ENCODE measurements at regions not wholly inside any gene's neighbourhood (a gene's known extent, or its start where the extent isn't known, plus 50 kb on each side); places are given as distances from the start of the nearest gene placed in this dataset.

DNA sequence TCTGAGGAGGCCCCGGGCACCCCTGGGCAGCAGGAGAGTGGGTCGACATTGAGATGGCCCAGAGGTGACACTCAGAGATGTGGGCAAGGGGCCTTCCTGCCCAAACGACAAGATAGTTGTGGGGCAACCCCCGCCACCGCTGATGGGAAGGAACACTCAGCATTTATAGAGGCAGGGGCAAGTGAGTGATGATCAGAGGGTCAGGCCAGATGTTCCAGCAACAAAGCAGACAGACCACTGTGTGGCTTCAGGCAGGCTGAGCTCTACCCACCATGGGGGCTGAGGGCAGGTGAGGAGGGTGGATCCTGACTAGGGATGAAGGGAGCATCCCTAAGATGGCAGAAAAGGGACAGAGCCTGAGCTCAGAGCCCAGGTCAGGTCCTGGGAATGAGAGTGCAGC, 362.7 kb downstream of the PTPRU start:
- TF ChIP-seq CSDC2 (CRISPR knock-in tag; IDR thresholded peaks at IDR 0.05) (no peak), TCF4 (CRISPR knock-in tag; IDR thresholded peaks at IDR 0.05; ENCODE audit: borderline replicate concordance) (no peak), ARNTL (CRISPR knock-in tag; IDR thresholded peaks at IDR 0.05; ENCODE audit: borderline replicate concordance, low read depth) (no peak), ZFP3 (CRISPR knock-in tag; IDR thresholded peaks at IDR 0.05) (no peak), ZFP30 (CRISPR knock-in tag; IDR thresholded peaks at IDR 0.05) (no peak)
- TF ChIP-seq, protein P1, sequence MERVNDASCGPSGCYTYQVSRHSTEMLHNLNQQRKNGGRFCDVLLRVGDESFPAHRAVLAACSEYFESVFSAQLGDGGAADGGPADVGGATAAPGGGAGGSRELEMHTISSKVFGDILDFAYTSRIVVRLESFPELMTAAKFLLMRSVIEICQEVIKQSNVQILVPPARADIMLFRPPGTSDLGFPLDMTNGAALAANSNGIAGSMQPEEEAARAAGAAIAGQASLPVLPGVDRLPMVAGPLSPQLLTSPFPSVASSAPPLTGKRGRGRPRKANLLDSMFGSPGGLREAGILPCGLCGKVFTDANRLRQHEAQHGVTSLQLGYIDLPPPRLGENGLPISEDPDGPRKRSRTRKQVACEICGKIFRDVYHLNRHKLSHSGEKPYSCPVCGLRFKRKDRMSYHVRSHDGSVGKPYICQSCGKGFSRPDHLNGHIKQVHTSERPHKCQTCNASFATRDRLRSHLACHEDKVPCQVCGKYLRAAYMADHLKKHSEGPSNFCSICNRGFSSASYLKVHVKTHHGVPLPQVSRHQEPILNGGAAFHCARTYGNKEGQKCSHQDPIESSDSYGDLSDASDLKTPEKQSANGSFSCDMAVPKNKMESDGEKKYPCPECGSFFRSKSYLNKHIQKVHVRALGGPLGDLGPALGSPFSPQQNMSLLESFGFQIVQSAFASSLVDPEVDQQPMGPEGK (CRISPR knock-in tag; IDR thresholded peaks at IDR 0.05; ENCODE audit: borderline replicate concordance), result no peak
- TF ChIP-seq, protein P2, sequence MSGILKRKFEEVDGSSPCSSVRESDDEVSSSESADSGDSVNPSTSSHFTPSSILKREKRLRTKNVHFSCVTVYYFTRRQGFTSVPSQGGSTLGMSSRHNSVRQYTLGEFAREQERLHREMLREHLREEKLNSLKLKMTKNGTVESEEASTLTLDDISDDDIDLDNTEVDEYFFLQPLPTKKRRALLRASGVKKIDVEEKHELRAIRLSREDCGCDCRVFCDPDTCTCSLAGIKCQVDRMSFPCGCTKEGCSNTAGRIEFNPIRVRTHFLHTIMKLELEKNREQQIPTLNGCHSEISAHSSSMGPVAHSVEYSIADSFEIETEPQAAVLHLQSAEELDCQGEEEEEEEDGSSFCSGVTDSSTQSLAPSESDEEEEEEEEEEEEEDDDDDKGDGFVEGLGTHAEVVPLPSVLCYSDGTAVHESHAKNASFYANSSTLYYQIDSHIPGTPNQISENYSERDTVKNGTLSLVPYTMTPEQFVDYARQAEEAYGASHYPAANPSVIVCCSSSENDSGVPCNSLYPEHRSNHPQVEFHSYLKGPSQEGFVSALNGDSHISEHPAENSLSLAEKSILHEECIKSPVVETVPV (CRISPR knock-in tag; IDR thresholded peaks at IDR 0.05), result no peak
- TF ChIP-seq, protein P3, sequence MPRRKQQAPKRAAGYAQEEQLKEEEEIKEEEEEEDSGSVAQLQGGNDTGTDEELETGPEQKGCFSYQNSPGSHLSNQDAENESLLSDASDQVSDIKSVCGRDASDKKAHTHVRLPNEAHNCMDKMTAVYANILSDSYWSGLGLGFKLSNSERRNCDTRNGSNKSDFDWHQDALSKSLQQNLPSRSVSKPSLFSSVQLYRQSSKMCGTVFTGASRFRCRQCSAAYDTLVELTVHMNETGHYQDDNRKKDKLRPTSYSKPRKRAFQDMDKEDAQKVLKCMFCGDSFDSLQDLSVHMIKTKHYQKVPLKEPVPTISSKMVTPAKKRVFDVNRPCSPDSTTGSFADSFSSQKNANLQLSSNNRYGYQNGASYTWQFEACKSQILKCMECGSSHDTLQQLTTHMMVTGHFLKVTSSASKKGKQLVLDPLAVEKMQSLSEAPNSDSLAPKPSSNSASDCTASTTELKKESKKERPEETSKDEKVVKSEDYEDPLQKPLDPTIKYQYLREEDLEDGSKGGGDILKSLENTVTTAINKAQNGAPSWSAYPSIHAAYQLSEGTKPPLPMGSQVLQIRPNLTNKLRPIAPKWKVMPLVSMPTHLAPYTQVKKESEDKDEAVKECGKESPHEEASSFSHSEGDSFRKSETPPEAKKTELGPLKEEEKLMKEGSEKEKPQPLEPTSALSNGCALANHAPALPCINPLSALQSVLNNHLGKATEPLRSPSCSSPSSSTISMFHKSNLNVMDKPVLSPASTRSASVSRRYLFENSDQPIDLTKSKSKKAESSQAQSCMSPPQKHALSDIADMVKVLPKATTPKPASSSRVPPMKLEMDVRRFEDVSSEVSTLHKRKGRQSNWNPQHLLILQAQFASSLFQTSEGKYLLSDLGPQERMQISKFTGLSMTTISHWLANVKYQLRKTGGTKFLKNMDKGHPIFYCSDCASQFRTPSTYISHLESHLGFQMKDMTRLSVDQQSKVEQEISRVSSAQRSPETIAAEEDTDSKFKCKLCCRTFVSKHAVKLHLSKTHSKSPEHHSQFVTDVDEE (CRISPR knock-in tag; IDR thresholded peaks at IDR 0.05), result no peak
- TF ChIP-seq, protein P4, sequence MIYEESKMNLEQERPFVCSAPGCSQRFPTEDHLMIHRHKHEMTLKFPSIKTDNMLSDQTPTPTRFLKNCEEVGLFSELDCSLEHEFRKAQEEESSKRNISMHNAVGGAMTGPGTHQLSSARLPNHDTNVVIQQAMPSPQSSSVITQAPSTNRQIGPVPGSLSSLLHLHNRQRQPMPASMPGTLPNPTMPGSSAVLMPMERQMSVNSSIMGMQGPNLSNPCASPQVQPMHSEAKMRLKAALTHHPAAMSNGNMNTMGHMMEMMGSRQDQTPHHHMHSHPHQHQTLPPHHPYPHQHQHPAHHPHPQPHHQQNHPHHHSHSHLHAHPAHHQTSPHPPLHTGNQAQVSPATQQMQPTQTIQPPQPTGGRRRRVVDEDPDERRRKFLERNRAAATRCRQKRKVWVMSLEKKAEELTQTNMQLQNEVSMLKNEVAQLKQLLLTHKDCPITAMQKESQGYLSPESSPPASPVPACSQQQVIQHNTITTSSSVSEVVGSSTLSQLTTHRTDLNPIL (CRISPR knock-in tag; IDR thresholded peaks at IDR 0.05; ENCODE audit: low read depth), result no peak
